Calu3 (cell line): ENCODE measurements at regions not wholly inside any gene's neighbourhood (a gene's known extent, or its start where the extent isn't known, plus 50 kb on each side); places are given as distances from the start of the nearest gene placed in this dataset.

Experiments
- BruUV-seq: library from RNA; stranded (reverse); fragments of 400-500 nt; replicated peaks from 2 replicates; lab custom pipeline; 2021; lab: Mats Ljungman, UMichigan
- CTCF ChIA-PET: fragments of 300-600 bp; sonication (Branson Sonifier 250); formaldehyde crosslinking; loops from one replicate; lab custom pipeline; 2022; ENCODE audit warnings: antibody characterized with exemption; lab: Charles Lee
- DNase-seq: peaks from one replicate; pipeline ENCODE4 v3.0.0; 2022
- H3K27ac Mint-ChIP-seq: one replicate; pipeline ENCODE4 v1.8.0; 2022; ENCODE audit warnings: mixed read lengths; ENCODE audit not compliant: unreplicated experiment
- H3K27me3 Mint-ChIP-seq: one replicate; pipeline ENCODE4 v1.8.0; 2022; ENCODE audit warnings: mixed read lengths; ENCODE audit not compliant: unreplicated experiment
- H3K36me3 Mint-ChIP-seq: one replicate; pipeline ENCODE4 v1.8.0; 2022; ENCODE audit warnings: mild to moderate bottlenecking, moderate library complexity, mixed read lengths; ENCODE audit not compliant: insufficient read depth, unreplicated experiment
- H3K4me1 Mint-ChIP-seq: one replicate; pipeline ENCODE4 v1.8.0; 2022; ENCODE audit warnings: mild to moderate bottlenecking, low read depth, mixed read lengths; ENCODE audit not compliant: unreplicated experiment
- H3K4me3 Mint-ChIP-seq: one replicate; pipeline ENCODE4 v1.8.0; 2022; ENCODE audit warnings: mild to moderate bottlenecking, low read depth, moderate library complexity, mixed read lengths; ENCODE audit not compliant: unreplicated experiment
- H3K9me3 Mint-ChIP-seq: one replicate; pipeline ENCODE4 v1.8.0; 2022; ENCODE audit warnings: low read depth, mixed read lengths; ENCODE audit not compliant: unreplicated experiment
- intact Hi-C: fragments of 100-400 bp; cut with micrococcal nuclease; formaldehyde crosslinking; loops from one replicate; pipeline ENCODE4 v1.10.0; 2022; ENCODE audit not compliant: unreplicated experiment
- TF ChIP-seq, protein P1 (sequence below): fragments of 200-600 bp; IDR thresholded peaks from one replicate; pipeline ENCODE4 v1.8.0; 2022; ENCODE audit warnings: antibody characterized with exemption; ENCODE audit not compliant: unreplicated experiment

DNA sequence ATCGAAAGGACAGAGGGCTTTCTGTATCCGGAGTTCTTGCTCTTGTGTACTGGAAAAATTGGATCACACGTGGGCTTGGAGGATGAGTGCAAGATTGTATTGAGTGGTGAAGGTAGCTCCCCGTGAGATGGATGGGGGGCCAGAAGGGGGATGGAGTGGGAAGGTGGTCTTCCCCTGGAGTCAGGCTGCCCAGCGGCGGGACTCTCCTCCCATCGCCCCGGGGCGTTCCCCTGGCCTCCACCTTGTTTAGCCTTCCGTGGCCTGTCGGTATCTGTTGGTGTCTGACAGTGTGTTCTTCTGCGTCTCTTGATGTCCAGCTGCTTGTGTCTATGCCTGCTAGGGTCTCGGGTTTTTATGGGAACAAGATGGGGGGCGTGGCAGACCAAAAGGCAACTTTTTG lies 54.6 kb upstream of the GABRA6 start:
- peaks cover 20% of the 10 kb centered on the region for H3K9me3 Mint-ChIP-seq
- CTCF ChIA-PET = no interaction called here
- no peak for DNase-seq
- no peaks in the 10 kb centered on the region for H3K36me3 Mint-ChIP-seq
- no peak overlapping the region for H3K27ac Mint-ChIP-seq
- no TSS peak for BruUV-seq
- H3K4me1 Mint-ChIP-seq = no peaks in the 10 kb centered on the region
- TF ChIP-seq, protein P1, sequence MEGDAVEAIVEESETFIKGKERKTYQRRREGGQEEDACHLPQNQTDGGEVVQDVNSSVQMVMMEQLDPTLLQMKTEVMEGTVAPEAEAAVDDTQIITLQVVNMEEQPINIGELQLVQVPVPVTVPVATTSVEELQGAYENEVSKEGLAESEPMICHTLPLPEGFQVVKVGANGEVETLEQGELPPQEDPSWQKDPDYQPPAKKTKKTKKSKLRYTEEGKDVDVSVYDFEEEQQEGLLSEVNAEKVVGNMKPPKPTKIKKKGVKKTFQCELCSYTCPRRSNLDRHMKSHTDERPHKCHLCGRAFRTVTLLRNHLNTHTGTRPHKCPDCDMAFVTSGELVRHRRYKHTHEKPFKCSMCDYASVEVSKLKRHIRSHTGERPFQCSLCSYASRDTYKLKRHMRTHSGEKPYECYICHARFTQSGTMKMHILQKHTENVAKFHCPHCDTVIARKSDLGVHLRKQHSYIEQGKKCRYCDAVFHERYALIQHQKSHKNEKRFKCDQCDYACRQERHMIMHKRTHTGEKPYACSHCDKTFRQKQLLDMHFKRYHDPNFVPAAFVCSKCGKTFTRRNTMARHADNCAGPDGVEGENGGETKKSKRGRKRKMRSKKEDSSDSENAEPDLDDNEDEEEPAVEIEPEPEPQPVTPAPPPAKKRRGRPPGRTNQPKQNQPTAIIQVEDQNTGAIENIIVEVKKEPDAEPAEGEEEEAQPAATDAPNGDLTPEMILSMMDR = no peak
- no peaks in the 10 kb centered on the region for H3K27me3 Mint-ChIP-seq
- intact Hi-C loops = no loop called here
- no peak overlapping the region for H3K4me3 Mint-ChIP-seq

DNA sequence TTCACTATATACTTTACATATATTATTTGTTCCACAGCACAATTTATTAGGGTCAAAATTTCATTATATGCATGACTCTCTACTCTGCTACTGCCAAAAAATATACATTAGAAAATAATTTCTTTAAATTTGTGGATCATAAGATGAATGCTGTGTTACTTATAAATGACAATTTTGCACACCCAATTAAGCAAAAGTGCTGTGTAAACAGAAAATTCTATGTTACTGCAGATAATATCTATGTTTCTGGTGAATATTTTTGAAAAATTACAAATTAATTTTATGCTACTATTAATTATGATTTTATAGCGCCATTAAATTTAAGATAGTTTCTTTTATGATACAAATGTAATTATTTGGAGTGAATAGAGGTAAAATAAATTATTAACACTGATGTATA lies 59.8 kb upstream of the GABRA6 start:
- no peaks in the 10 kb centered on the region for H3K36me3 Mint-ChIP-seq
- peaks cover 9% of the 10 kb centered on the region for H3K9me3 Mint-ChIP-seq
- intact Hi-C loops = no loop called here
- no peak overlapping the region for H3K4me3 Mint-ChIP-seq
- DNase-seq = no peak
- CTCF ChIA-PET = no interaction called here
- H3K4me1 Mint-ChIP-seq = no peaks in the 10 kb centered on the region
- no peak overlapping the region for H3K27ac Mint-ChIP-seq
- BruUV-seq = no TSS peak
- TF ChIP-seq, protein P1 = no peak
- no peaks in the 10 kb centered on the region for H3K27me3 Mint-ChIP-seq

DNA sequence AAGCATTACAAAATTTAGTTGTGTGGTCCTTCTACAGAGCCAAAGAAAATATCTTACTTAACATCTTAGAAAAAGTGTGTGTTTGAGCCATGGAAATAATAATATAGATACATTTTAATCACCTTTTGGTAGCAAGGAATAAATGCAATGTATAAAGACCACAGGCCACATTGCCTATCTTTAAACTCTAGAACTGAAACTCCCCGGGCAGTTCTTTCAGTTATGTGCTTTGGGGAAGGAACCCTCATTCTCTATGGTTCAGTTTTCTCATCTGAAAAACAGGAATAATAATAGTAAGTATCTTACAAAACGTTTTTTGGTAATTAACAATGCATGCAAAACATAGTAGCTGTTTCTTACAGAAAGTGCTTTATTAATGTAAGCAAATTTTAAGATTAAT lies 67.8 kb upstream of the GABRB2 start:
- intact Hi-C loops = no loop called here
- CTCF ChIA-PET = no interaction called here
- TF ChIP-seq, protein P1 = no peak
- no peaks in the 10 kb centered on the region for H3K4me1 Mint-ChIP-seq
- H3K9me3 Mint-ChIP-seq = peaks cover 7% of the 10 kb centered on the region
- no peak overlapping the region for H3K4me3 Mint-ChIP-seq
- H3K27ac Mint-ChIP-seq = no peak overlapping the region
- H3K36me3 Mint-ChIP-seq = no peaks in the 10 kb centered on the region
- no TSS peak for BruUV-seq
- no peaks in the 10 kb centered on the region for H3K27me3 Mint-ChIP-seq
- no peak for DNase-seq

DNA sequence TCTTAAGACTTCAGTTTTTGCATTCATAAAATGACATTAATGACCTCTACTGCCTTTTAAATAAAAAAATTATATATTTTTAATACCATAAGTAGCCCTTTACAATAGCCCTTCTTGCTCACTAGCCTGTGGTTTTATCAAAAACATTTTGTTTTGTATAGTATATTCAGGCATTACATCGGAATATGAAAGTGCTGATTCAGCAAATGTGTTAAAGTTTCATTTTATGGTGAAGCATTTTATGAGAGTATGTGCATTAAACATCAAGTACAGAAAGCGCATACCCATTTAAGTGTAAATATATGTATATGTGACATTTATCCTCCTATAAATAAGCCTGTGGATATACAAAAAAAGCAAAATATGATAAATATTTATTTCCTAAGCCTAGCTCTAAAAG lies 56.2 kb upstream of the GABRB2 start:
- H3K36me3 Mint-ChIP-seq = no peaks in the 10 kb centered on the region
- CTCF ChIA-PET = no interaction called here
- TF ChIP-seq, protein P1 = no peak
- no peak overlapping the region for H3K27ac Mint-ChIP-seq
- no peaks in the 10 kb centered on the region for H3K27me3 Mint-ChIP-seq
- H3K9me3 Mint-ChIP-seq = peaks cover 11% of the 10 kb centered on the region
- DNase-seq = no peak
- intact Hi-C loops = no loop called here
- H3K4me1 Mint-ChIP-seq = no peaks in the 10 kb centered on the region
- no TSS peak for BruUV-seq
- no peak overlapping the region for H3K4me3 Mint-ChIP-seq
